HFF-Myc (cell line): ENCODE measurements at regions not wholly inside any gene's neighbourhood (a gene's known extent, or its start where the extent isn't known, plus 50 kb on each side); places are given as distances from the start of the nearest gene placed in this dataset.

Source experiments
- DNase-seq: peaks from one replicate; pipeline ENCODE4 v3.0.0-alpha.2; 2011; ENCODE audit warnings: low read depth; ENCODE audit errors: extremely low read depth
- H3K4me3 ChIP-seq: replicated peaks from 2 replicates; pipeline ENCODE4 v1.5.1; 2011; ENCODE audit warnings: low read depth, mild to moderate bottlenecking, control low read depth, low read length
- CTCF ChIP-seq: IDR thresholded peaks from 2 replicates; pipeline ENCODE4 v1.5.1; 2012; ENCODE audit warnings: mild to moderate bottlenecking, low read depth, low read length, control low read depth; ENCODE audit errors: missing control alignments

GRCh38 chr2:217203086-217203485 lies 343.2 kb upstream of the TNP1 start:
- no peak overlapping the region for H3K4me3 ChIP-seq
- no peak for DNase-seq
- no peak for TF ChIP-seq CTCF

- DNase-seq = no peak
- H3K4me3 ChIP-seq = no peak overlapping the region
- no peak for TF ChIP-seq CTCF
Measured at GRCh38 chr2:217199255-217199630, 339.4 kb upstream of the TNP1 start.

GRCh38 chr2:217195658-217196446 lies 336.0 kb upstream of the TNP1 start:
- TF ChIP-seq CTCF = no peak
- DNase-seq = no peak

GRCh38 chr2:217195016-217195415 lies 335.2 kb upstream of the TNP1 start:
- no peak overlapping the region for H3K4me3 ChIP-seq
- TF ChIP-seq CTCF = no peak
- DNase-seq = no peak

More at GRCh38 chr2:217195658-217196446, 336.0 kb upstream of the TNP1 start:
- H3K4me3 ChIP-seq = no peak overlapping the region

- DNase-seq = no peak
- TF ChIP-seq CTCF = no peak
- no peak overlapping the region for H3K4me3 ChIP-seq
Measured at GRCh38 chr2:217193431-217194340, 333.8 kb upstream of the TNP1 start.

- H3K4me3 ChIP-seq = no peak overlapping the region
- no peak for TF ChIP-seq CTCF
- DNase-seq = no peak
Measured at GRCh38 chr2:217192366-217192765, 332.5 kb upstream of the TNP1 start.
